Skin of body (tissue), 1 donor: ENCODE measurements at regions not wholly inside any gene's neighbourhood (a gene's known extent, or its start where the extent isn't known, plus 50 kb on each side); places are given as distances from the start of the nearest gene placed in this dataset.
"Not testable (repeated sequence)": the region's sequence is repeated elsewhere in the genome, so short reads cannot be mapped to it uniquely, and the experiment has no call there.

Experiments
- DNase-seq: peaks from one replicate; lab custom pipeline; 2025; lab: John Stamatoyannopoulos, UW

DNA sequence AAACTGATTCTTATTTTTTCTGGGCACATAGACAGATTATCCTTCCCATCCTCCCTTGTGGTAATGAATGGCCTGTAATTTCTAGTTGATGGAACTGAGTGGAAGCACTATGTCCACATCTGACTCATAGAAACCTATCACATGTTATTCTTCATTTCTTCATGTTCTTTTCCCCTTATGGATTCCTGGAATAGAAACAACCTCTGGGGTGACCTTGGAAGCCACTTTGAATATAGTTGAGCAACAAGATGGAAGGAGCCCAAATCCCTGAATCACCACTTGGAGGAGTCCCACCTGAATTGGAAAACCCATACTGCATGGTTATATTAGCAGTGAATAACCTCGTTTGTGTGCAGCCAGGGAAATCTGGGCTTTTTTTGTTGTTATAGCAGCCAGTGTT, 137.8 kb downstream of the MID1IP1 start:
- DNase-seq = no peak

GRCh38 chrX:38940547-38940946, 139.3 kb downstream of the MID1IP1 start:
- no peak for DNase-seq

- no peak for DNase-seq
Measured at GRCh38 chrX:38941675-38942074, 140.4 kb downstream of the MID1IP1 start.

DNA sequence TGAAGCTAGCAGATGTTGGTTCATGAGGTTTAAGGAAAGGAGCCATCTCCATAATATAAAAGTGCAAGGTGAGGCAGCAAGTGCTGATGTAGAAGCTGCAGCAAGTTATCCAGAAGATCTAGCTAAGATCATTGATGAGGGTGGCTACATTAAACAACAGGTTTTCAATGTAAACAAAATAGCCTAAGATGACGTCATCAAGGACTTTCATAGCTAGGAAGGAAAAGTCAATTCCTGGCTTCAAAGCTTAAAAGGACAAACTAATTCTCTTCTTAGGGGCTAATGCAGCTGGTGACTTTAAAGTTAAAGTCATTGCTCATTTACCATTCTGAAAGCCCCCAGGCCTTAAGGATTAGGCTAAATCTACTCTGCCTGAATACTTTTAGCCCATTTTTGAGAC, 141.9 kb downstream of the MID1IP1 start:
- DNase-seq = no peak

- DNase-seq = no peak
Measured at GRCh38 chrX:38948046-38948445, 146.8 kb downstream of the MID1IP1 start.

GRCh38 chrX:38954520-38954919, 153.3 kb downstream of the MID1IP1 start:
- no peak for DNase-seq

DNA sequence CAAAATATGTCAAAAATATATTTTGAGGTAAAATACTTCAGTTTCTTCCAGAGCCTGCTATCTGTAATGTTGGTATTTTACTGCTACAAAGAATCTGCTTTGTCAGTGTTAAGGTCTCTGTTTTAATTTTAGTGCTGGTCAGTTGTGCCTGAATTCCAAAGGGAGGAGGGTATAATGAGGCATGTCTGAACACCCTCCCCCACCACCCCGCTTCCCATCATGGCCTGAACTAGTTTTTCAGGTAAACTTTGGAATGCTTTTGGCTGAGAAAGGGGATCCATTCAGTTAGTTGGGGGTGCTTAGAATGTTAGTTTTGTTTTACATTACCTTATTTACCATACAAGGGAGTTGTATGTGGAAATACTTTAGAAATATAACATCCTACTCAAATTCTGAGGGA, 158.5 kb downstream of the MID1IP1 start:
- no peak for DNase-seq

DNA sequence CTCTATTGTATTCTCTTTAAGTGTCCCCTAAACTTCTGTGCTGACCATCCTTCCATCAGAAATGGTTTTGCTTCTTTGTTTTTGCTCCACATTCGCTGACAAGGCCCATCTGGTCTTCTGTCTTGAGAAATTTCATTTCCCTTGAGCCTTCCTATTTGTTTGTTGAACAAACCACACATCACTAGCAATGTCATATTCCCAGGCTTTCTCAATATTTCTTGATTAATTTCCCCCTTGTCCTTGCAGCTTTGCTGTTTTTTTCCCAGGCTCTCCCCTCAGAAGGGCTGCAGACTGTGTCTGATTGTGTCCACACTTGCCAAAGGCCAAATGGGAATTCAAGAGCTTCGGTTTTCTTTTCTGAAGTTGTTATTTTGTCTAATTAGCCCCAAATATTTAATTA, 158.9 kb downstream of the MID1IP1 start:
- DNase-seq = no peak

DNA sequence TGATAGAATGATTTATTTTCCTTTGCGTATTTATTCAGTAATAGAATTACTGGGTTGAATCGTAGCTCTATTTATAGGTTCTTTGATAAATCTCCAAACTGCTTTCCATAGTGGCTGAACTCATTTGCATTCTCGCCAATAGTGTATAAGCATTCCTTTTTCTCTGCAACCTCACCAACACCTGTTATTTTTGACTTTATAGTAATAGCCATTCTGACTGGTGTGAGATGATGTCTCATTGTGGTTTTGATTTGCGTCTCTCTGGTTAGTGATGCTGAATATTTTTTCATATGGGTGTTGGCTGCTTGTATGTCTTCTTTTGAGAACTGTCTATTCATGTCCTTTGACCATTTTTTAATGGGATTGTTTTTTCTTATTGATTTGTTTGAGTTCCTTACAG, 160.7 kb downstream of the MID1IP1 start:
- DNase-seq = no peak

DNA sequence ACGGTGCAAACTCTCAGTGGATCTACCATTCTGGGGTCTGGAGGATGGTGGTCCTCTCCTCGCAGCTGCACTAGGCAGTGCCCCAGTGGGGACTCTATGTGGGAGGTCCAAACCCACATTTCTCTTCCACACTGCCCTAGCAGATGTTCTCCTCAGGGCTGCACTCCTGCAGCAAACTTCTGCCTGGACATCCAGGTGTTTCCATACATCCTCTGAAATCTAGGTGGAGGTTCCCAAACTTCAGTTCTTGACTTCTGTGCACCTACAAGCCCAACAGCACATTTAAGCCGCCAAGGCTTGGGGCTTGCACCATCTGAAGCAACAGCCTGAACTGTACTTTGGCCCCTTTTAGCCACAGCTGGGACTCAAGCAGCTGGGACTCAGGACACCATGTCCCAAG, 162.0 kb downstream of the MID1IP1 start:
- not testable (repeated sequence) for DNase-seq

GRCh38 chrX:38965888-38966287, 164.6 kb downstream of the MID1IP1 start:
- no peak for DNase-seq

GRCh38 chrX:38968344-38969216, 167.3 kb downstream of the MID1IP1 start:
- DNase-seq = peak; percentile 3

DNA sequence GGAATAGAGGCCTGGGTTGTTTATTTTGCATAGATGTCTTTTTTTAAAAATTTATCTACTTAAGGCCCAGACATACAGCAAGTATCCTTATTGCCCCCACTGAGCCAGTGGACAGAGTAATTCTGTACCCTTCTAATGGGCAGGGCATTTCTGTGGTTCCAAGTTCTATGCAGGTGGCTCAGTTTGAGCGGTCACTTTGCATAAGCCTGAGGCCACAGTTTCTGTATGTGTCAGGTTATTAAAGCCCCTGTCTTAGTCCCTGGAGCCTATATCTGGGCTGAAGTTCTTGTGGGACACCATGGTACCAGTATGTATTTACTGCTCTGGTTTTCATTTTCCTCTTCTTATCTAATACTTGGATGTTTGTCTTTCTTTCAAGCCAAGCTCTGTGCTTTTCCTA, 168.8 kb downstream of the MID1IP1 start:
- DNase-seq = no peak

GRCh38 chrX:38970845-38971244, 169.6 kb downstream of the MID1IP1 start:
- no peak for DNase-seq

DNA sequence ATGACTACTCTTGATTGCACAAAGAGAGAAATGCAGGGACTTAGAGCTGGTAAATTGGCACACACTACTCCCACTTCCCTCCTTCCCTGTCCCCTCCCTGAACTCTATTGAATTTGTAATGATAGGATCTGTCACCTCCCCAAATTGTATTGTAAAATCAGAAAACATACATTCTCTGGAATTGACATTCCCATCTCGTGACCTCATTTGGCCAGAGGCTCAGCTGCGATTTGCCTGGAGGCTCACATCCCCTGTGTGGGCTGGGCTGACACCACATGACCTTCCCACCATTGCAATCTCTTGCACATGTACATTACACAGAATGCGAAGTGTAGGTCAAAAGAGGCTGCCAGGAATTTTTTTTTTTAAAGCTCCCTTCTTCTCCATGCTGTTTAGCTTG, 172.1 kb downstream of the MID1IP1 start:
- DNase-seq = peak; percentile 20

DNA sequence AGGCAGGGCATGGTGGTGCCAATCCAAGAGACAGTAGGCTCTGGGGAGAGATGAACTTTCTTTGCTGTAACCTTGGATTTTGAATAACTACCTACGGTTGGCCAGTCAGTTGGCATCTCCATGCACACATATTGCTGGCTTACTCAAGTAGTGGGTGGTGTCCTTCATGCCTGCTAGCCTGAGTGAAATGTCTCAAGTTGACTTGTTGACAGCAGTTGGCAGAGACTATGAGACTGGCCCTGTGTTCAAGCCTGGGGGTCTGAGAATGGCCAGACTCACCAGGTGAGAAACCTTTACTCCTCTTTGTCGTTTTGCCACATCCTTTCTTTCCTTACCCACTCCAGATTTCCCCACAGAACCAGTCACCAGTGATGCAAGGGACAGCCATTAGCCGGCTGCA, 173.3 kb downstream of the MID1IP1 start:
- no peak for DNase-seq

DNA sequence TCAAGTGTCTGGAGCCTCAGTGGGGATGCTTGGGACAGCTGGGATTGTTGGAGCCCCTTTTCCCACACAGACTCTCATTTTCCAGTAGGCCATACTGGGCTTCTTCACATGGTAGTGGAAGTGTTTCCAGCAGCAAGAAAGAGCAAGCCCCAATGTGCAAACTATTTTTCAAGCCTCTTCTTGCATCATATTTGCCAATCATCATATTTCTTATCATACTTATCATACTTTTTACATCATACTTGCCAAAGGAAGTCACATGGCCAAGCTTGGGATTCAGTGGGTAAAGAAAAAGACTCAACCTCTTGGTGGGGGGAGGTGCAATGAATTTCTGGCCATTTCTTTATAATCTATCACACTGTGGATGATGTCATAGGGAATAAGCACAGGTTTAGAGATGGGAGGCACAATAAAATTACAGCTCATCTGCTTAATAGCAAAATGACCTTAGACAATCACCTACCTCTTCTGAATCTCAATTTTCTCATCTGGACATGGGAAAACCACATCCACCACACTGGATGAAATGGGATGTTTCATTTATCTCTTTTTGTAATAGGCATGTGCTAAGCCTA, 174.2 kb downstream of the MID1IP1 start:
- no peak for DNase-seq

- DNase-seq = no peak
Measured at GRCh38 chrX:38982370-38982769, 181.1 kb downstream of the MID1IP1 start.

GRCh38 chrX:38982843-38983242, 181.6 kb downstream of the MID1IP1 start:
- no peak for DNase-seq

DNA sequence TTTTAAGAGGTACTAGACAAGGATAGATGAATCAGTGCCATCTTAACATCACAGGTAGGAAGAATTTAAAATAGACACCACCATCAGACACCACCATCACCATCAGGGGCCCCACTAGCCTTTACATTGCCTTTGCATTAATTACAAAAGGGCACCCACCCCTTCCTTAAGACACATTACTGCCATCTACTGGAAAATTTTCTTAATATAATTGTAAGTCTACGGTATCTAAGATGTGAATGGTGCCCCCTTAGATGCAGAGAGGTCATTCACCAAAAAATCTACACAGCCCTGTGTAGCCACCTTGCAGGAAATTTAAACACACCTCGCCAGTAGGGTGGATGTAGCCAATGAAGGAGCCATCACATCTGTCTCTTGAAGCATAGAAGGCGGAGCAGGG, 184.1 kb downstream of the MID1IP1 start:
- no peak for DNase-seq

DNA sequence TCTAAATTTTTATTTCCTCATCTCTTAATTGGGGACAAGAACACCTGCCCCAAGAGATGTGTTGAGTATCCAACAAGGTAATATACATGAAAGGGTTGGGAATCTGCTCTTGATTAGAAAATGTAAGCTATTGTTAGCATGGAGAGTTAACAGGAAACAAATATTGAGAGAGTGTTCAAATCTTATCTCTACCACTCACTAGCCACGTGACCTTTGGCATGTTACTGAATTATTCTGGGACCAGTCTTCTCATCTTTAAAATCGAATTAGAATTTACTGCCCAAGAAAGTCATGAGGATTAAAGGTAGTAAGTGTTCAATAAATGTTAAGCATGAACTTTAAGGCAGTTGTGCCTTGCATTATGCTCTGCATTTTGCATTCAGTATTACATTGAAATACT, 184.7 kb downstream of the MID1IP1 start:
- DNase-seq = no peak

- DNase-seq = no peak
Measured at GRCh38 chrX:38986586-38986985, 185.3 kb downstream of the MID1IP1 start.

- DNase-seq = peak; percentile 6
Measured at GRCh38 chrX:38987198-38987651, 186.0 kb downstream of the MID1IP1 start.
